HEK293T (cell line): ENCODE measurements at regions not wholly inside any gene's neighbourhood (a gene's known extent, or its start where the extent isn't known, plus 50 kb on each side); places are given as distances from the start of the nearest gene placed in this dataset.
A peak's percentile ranks its signal among the peaks of the same experiment; 100 is the strongest.

ENCODE experiments used
- BHLHE40 ChIP-seq: fragments of 450-650 bp; IDR thresholded peaks from 2 replicates; pipeline ENCODE4 v1.6.1; 2016; ENCODE audit warnings: mild to moderate bottlenecking, moderate library complexity, borderline replicate concordance
- CTBP1 ChIP-seq: fragments of 450-650 bp; IDR thresholded peaks from 2 replicates; pipeline ENCODE4 v1.6.1; 2016; ENCODE audit warnings: borderline replicate concordance
- ELF4 ChIP-seq: fragments of 450-650 bp; IDR thresholded peaks from 2 replicates; pipeline ENCODE4 v1.6.1; 2017; ENCODE audit warnings: antibody characterized with exemption
- FOXA1 ChIP-seq: fragments of 450-650 bp; IDR thresholded peaks from 2 replicates; pipeline ENCODE4 v1.6.1; 2016; ENCODE audit warnings: mild to moderate bottlenecking
- FOXK2 ChIP-seq: fragments of 450-650 bp; IDR thresholded peaks from 2 replicates; pipeline ENCODE4 v1.6.1; 2016; ENCODE audit warnings: mild to moderate bottlenecking
- FOXM1 ChIP-seq: fragments of 450-650 bp; IDR thresholded peaks from 2 replicates; pipeline ENCODE4 v1.6.1; 2017; ENCODE audit warnings: mild to moderate bottlenecking, borderline replicate concordance
- NFRKB ChIP-seq: fragments of 450-650 bp; IDR thresholded peaks from 2 replicates; pipeline ENCODE4 v1.6.1; 2016; ENCODE audit warnings: mild to moderate bottlenecking, moderate library complexity
- SP1 ChIP-seq: fragments of 450-650 bp; IDR thresholded peaks from 2 replicates; pipeline ENCODE4 v1.6.1; 2017
- SUZ12 ChIP-seq: fragments of 450-650 bp; IDR thresholded peaks from 2 replicates; pipeline ENCODE4 v1.6.1; 2016; ENCODE audit warnings: mild to moderate bottlenecking
- TARDBP ChIP-seq: fragments of 450-650 bp; IDR thresholded peaks from 2 replicates; pipeline ENCODE4 v1.6.1; 2016
- TF ChIP-seq, protein P1 (sequence below): fragments of 450-650 bp; IDR thresholded peaks from 2 replicates; pipeline ENCODE4 v1.6.1; 2016

DNA sequence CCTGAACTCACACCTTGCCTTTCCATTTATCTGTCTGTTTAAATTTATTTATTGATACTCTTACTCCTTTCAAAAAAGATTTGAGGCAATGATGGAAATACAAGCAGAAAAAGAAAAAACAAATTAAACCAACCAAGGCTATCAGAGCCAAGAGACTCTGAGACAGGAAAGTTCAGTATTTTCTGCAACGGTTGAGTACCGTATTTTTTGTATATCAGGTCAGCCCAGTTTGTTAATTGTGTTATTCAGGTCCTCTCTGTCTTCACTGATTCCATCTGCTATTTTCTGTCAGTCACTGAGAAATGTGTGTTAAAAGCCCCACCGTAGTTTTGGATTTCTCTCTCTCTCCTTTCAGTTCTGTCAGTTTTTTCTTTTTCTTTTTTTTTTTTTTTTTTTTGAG is 134.5 kb upstream of the SMIM23 start:
- no peak for TF ChIP-seq TARDBP
- no peak for TF ChIP-seq FOXM1
- TF ChIP-seq SP1, result no peak
- TF ChIP-seq CTBP1, result no peak
- TF ChIP-seq NFRKB, result no peak
- no peak for TF ChIP-seq BHLHE40
- TF ChIP-seq FOXK2, result no peak
- no peak for TF ChIP-seq SUZ12
- no peak for TF ChIP-seq ELF4
- TF ChIP-seq, protein P1, sequence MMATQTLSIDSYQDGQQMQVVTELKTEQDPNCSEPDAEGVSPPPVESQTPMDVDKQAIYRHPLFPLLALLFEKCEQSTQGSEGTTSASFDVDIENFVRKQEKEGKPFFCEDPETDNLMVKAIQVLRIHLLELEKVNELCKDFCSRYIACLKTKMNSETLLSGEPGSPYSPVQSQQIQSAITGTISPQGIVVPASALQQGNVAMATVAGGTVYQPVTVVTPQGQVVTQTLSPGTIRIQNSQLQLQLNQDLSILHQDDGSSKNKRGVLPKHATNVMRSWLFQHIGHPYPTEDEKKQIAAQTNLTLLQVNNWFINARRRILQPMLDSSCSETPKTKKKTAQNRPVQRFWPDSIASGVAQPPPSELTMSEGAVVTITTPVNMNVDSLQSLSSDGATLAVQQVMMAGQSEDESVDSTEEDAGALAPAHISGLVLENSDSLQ, result 0 out of 2 replicates have a peak, but pooled peaks have one; percentile 51
- TF ChIP-seq FOXA1, result no peak
